GM12872 (cell line): ENCODE measurements at regions not wholly inside any gene's neighbourhood (a gene's known extent, or its start where the extent isn't known, plus 50 kb on each side); places are given as distances from the start of the nearest gene placed in this dataset.

ENCODE experiments used
- CTCF ChIP-seq: IDR thresholded peaks from 3 replicates; pipeline ENCODE4 v1.5.1; 2011; ENCODE audit warnings: low read depth, mild to moderate bottlenecking, low read length, moderate library complexity; ENCODE audit not compliant: insufficient read depth

- TF ChIP-seq CTCF: no peak
Measured at GRCh38 chr11:131299598-131300438, 70.6 kb upstream of the NTM start.

GRCh38 chr11:131300439-131300717 is 70.0 kb upstream of the NTM start:
- no peak for TF ChIP-seq CTCF

- no peak for TF ChIP-seq CTCF
Measured at GRCh38 chr11:131301306-131301705, 69.1 kb upstream of the NTM start.

GRCh38 chr11:131302836-131303235 is 67.6 kb upstream of the NTM start:
- TF ChIP-seq CTCF: no peak

GRCh38 chr11:131303611-131304119 is 66.8 kb upstream of the NTM start:
- TF ChIP-seq CTCF: no peak

- no peak for TF ChIP-seq CTCF
Measured at GRCh38 chr11:131305005-131305404, 65.4 kb upstream of the NTM start.

- TF ChIP-seq CTCF: no peak
Measured at GRCh38 chr11:131307506-131307905, 62.9 kb upstream of the NTM start.
